DMS53 (cell line): ENCODE measurements at regions not wholly inside any gene's neighbourhood (a gene's known extent, or its start where the extent isn't known, plus 50 kb on each side); places are given as distances from the start of the nearest gene placed in this dataset.

Source experiments
- DNase-seq: peaks from one replicate; lab custom pipeline; 2025; lab: John Stamatoyannopoulos, UW

- no peak for DNase-seq
Measured at GRCh38 chr15:53400986-53401385, 358.5 kb downstream of the WDR72 start.

- no peak for DNase-seq
Measured at GRCh38 chr15:53397041-53397616, 362.3 kb downstream of the WDR72 start.

GRCh38 chr15:53395871-53396270 is 363.6 kb downstream of the WDR72 start:
- DNase-seq, result no peak

GRCh38 chr15:53390549-53390948 is 368.9 kb downstream of the WDR72 start:
- no peak for DNase-seq

GRCh38 chr15:53389271-53390037 is 370.0 kb downstream of the WDR72 start:
- DNase-seq, result no peak

GRCh38 chr15:53384417-53384816 is 375.0 kb downstream of the WDR72 start:
- peak; percentile 72 for DNase-seq

- no peak for DNase-seq
Measured at GRCh38 chr15:53378096-53378800, 381.2 kb downstream of the WDR72 start.

- DNase-seq, result no peak
Measured at GRCh38 chr15:53367740-53368139, 391.7 kb downstream of the WDR72 start.

- DNase-seq, result no peak
Measured at GRCh38 chr15:53360881-53361280, 398.6 kb downstream of the WDR72 start.

GRCh38 chr15:53359038-53359437 is 400.4 kb downstream of the WDR72 start:
- no peak for DNase-seq

GRCh38 chr15:53354874-53355273 is 404.6 kb downstream of the WDR72 start:
- peak; percentile 12 for DNase-seq

- DNase-seq, result no peak
Measured at GRCh38 chr15:53351373-53351772, 408.1 kb downstream of the WDR72 start.

- DNase-seq, result no peak
Measured at GRCh38 chr15:53346583-53346982, 412.9 kb downstream of the WDR72 start.

- peak; percentile 62 for DNase-seq
Measured at GRCh38 chr15:53331328-53332190, 427.9 kb downstream of the WDR72 start.

GRCh38 chr15:53328341-53328740 is 431.1 kb downstream of the WDR72 start:
- DNase-seq, result no peak

- DNase-seq, result no peak
Measured at GRCh38 chr15:53324061-53324460, 435.4 kb downstream of the WDR72 start.

- DNase-seq, result peak; percentile 18
Measured at GRCh38 chr15:53323191-53323590, 436.3 kb downstream of the WDR72 start.

GRCh38 chr15:53320816-53321215 is 438.6 kb downstream of the WDR72 start:
- DNase-seq, result no peak

GRCh38 chr15:53312707-53313106 is 446.8 kb downstream of the WDR72 start:
- no peak for DNase-seq

GRCh38 chr15:53310709-53311108 is 448.8 kb downstream of the WDR72 start:
- DNase-seq, result no peak

GRCh38 chr15:53307952-53308624 is 451.4 kb downstream of the WDR72 start:
- DNase-seq, result peak; percentile 46

- DNase-seq, result no peak
Measured at GRCh38 chr15:53305554-53305953, 453.9 kb downstream of the WDR72 start.
